Right ventricle myocardium inferior (tissue), 1 donor: ENCODE measurements at regions not wholly inside any gene's neighbourhood (a gene's known extent, or its start where the extent isn't known, plus 50 kb on each side); places are given as distances from the start of the nearest gene placed in this dataset.
A peak's percentile ranks its signal among the peaks of the same experiment; 100 is the strongest.

Source experiments
- ATAC-seq: fragments of 200-7000 bp; cut with Tn5 transposase; one replicate; pipeline ENCODE4 v1.9.1; 2020; ENCODE audit warnings: mild to moderate bottlenecking, moderate library complexity
- DNase-seq: peaks from one replicate; pipeline ENCODE4 v3.0.0; 2021; ENCODE audit errors: missing footprints
- intact Hi-C: fragments of 100-400 bp; cut with DNase I; formaldehyde crosslinking; loops from one replicate; pipeline ENCODE4 v1.11.0; 2022
- donor health status: DM: no; HTN: yes; CAD: no; lungs with severe emphysema.

- DNase-seq = no peak
- intact Hi-C loops = no loop called here
- ATAC-seq = no peak
Observed at GRCh38 chr11:119827113-119827512, 98.1 kb upstream of the NECTIN1 start.

GRCh38 chr11:119823077-119823476 lies 94.1 kb upstream of the NECTIN1 start:
- ATAC-seq (no peak), DNase-seq (no peak)
- intact Hi-C loops = no loop called here

GRCh38 chr11:119816660-119817059 lies 87.7 kb upstream of the NECTIN1 start:
- ATAC-seq (no peak), DNase-seq (no peak)
- intact Hi-C loops = no loop called here

GRCh38 chr11:119814766-119815165 lies 85.8 kb upstream of the NECTIN1 start:
- ATAC-seq = no peak
- DNase-seq = no peak
- intact Hi-C loops = no loop called here

- no peak for ATAC-seq
- DNase-seq = no peak
- intact Hi-C loops = no loop called here
Observed at GRCh38 chr11:119810478-119811232, 81.7 kb upstream of the NECTIN1 start.

GRCh38 chr11:119809346-119809745 lies 80.3 kb upstream of the NECTIN1 start:
- intact Hi-C loops = no loop called here
- DNase-seq (no peak), ATAC-seq (no peak)

GRCh38 chr11:119808407-119809185 lies 79.6 kb upstream of the NECTIN1 start:
- no peak for ATAC-seq
- intact Hi-C loops = no loop called here

GRCh38 chr11:119807841-119808240 lies 78.8 kb upstream of the NECTIN1 start:
- no peak for ATAC-seq
- no peak for DNase-seq
- intact Hi-C loops = no loop called here

More at GRCh38 chr11:119808407-119809185, 79.6 kb upstream of the NECTIN1 start:
- no peak for DNase-seq

- no peak for DNase-seq
- ATAC-seq = no peak
- intact Hi-C loops = no loop called here
Observed at GRCh38 chr11:119807402-119807801, 78.4 kb upstream of the NECTIN1 start.

GRCh38 chr11:119806064-119806915 lies 77.3 kb upstream of the NECTIN1 start:
- ATAC-seq (peak; percentile 97), DNase-seq (peak; percentile 76)
- intact Hi-C loops = no loop called here

GRCh38 chr11:119805663-119806062 lies 76.7 kb upstream of the NECTIN1 start:
- DNase-seq = no peak
- no peak for ATAC-seq
- intact Hi-C loops = no loop called here

- DNase-seq (no peak), ATAC-seq (no peak)
- intact Hi-C loops = no loop called here
Observed at GRCh38 chr11:119804698-119805097, 75.7 kb upstream of the NECTIN1 start.

- DNase-seq = no peak
- intact Hi-C loops = no loop called here
- ATAC-seq = no peak
Observed at GRCh38 chr11:119803726-119804294, 74.8 kb upstream of the NECTIN1 start.

GRCh38 chr11:119803139-119803538 lies 74.1 kb upstream of the NECTIN1 start:
- no peak for ATAC-seq

GRCh38 chr11:119802670-119803069 lies 73.7 kb upstream of the NECTIN1 start:
- intact Hi-C loops = no loop called here
- no peak for ATAC-seq
- DNase-seq = peak; percentile 21

More at GRCh38 chr11:119803139-119803538, 74.1 kb upstream of the NECTIN1 start:
- no peak for DNase-seq
- intact Hi-C loops = no loop called here

- intact Hi-C loops = no loop called here
- ATAC-seq (no peak), DNase-seq (peak; percentile 46)
Observed at GRCh38 chr11:119800619-119801018, 71.6 kb upstream of the NECTIN1 start.

GRCh38 chr11:119800171-119800570 lies 71.2 kb upstream of the NECTIN1 start:
- ATAC-seq (no peak), DNase-seq (no peak)
- intact Hi-C loops = no loop called here

- intact Hi-C loops = no loop called here
- ATAC-seq = no peak
- no peak for DNase-seq
Observed at GRCh38 chr11:119798656-119799055, 69.7 kb upstream of the NECTIN1 start.

GRCh38 chr11:119797736-119798135 lies 68.7 kb upstream of the NECTIN1 start:
- DNase-seq (no peak), ATAC-seq (no peak)
- intact Hi-C loops = no loop called here
